ENCODE measurements at regions not wholly inside any gene's neighbourhood (a gene's known extent, or its start where the extent isn't known, plus 50 kb on each side); places are given as distances from the start of the nearest gene placed in this dataset.

- CTCF ChIA-PET, result no interaction called here
- DNase-seq (ENCODE audit: low spot score), result no peak
- POLR2A ChIA-PET (ENCODE audit: low non-redundant PET), result no interaction called here
- no peak overlapping the region for H3K4me3 ChIP-seq (ENCODE audit: low read depth, low read length, poor library complexity, severe bottlenecking)
- no TSS peak for BruUV-seq (replicated peaks)
- TF ChIP-seq EZH2 (IDR thresholded peaks at IDR 0.05; ENCODE audit: borderline replicate concordance, low read depth, low read length, poor library complexity, severe bottlenecking), result no peak
- TF ChIP-seq, protein P1, sequence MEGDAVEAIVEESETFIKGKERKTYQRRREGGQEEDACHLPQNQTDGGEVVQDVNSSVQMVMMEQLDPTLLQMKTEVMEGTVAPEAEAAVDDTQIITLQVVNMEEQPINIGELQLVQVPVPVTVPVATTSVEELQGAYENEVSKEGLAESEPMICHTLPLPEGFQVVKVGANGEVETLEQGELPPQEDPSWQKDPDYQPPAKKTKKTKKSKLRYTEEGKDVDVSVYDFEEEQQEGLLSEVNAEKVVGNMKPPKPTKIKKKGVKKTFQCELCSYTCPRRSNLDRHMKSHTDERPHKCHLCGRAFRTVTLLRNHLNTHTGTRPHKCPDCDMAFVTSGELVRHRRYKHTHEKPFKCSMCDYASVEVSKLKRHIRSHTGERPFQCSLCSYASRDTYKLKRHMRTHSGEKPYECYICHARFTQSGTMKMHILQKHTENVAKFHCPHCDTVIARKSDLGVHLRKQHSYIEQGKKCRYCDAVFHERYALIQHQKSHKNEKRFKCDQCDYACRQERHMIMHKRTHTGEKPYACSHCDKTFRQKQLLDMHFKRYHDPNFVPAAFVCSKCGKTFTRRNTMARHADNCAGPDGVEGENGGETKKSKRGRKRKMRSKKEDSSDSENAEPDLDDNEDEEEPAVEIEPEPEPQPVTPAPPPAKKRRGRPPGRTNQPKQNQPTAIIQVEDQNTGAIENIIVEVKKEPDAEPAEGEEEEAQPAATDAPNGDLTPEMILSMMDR (conservative IDR thresholded peaks at IDR 0.05; ENCODE audit: low read depth, low read length), result no peak
- no peaks in the 10 kb centered on the region for H3K36me3 ChIP-seq (ENCODE audit: insufficient read depth, low read length, poor library complexity, severe bottlenecking)
- no peak overlapping the region for H3K27ac ChIP-seq (ENCODE audit: low read depth, low read length, poor library complexity, severe bottlenecking)
- H3K4me1 ChIP-seq (ENCODE audit: insufficient read depth, low read length, poor library complexity, severe bottlenecking), result no peaks in the 10 kb centered on the region
- no peaks in the 10 kb centered on the region for H3K9me3 ChIP-seq (ENCODE audit: low read depth, low read length, poor library complexity, severe bottlenecking)
- H3K27me3 ChIP-seq (replicated peaks; ENCODE audit: insufficient read depth, low read depth, low read length, poor library complexity), result no peaks in the 10 kb centered on the region
- intact Hi-C loops (cut with micrococcal nuclease; ENCODE audit: unreplicated experiment), result no loop called here
Measured at GRCh38 chr15:29430831-29431230, 161.2 kb upstream of the NSMCE3 start.

DNA sequence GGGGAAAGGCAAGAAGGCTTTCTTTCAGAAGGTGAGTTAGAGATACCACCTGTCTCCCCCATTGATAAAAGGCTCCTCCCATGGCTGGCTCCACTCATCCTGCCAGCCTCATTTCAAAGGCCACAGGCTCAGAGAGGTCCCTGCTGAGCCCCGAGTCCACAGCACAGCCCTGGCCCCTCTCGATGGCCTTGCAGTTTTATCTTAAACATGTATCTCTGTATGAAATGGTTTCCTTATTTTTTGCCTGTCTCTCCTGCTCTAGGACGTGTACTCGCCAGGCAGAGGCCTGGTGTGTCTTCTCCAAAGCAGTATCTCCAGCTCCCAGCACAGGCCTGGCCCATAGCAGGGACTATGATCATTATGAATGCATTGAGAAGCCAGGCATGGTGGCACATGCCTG lies 160.5 kb upstream of the NSMCE3 start:
- Histone ChIP-seq H3K27me3 (replicated peaks; ENCODE audit: insufficient read depth, low read depth, low read length, poor library complexity) (no peaks in the 10 kb centered on the region), H3K4me3 (ENCODE audit: low read depth, low read length, poor library complexity, severe bottlenecking) (no peak overlapping the region), H3K36me3 (ENCODE audit: insufficient read depth, low read length, poor library complexity, severe bottlenecking) (no peaks in the 10 kb centered on the region), H3K27ac (ENCODE audit: low read depth, low read length, poor library complexity, severe bottlenecking) (no peak overlapping the region), H3K4me1 (ENCODE audit: insufficient read depth, low read length, poor library complexity, severe bottlenecking) (no peaks in the 10 kb centered on the region), H3K9me3 (ENCODE audit: low read depth, low read length, poor library complexity, severe bottlenecking) (no peaks in the 10 kb centered on the region)
- TF ChIP-seq, protein P1 (conservative IDR thresholded peaks at IDR 0.05; ENCODE audit: low read depth, low read length), result no peak
- TF ChIP-seq EZH2 (IDR thresholded peaks at IDR 0.05; ENCODE audit: borderline replicate concordance, low read depth, low read length, poor library complexity, severe bottlenecking), result no peak
- DNase-seq (ENCODE audit: low spot score), result no peak
- POLR2A ChIA-PET (ENCODE audit: low non-redundant PET), result no interaction called here
- CTCF ChIA-PET, result no interaction called here
- no TSS peak for BruUV-seq (replicated peaks)
- intact Hi-C loops (cut with micrococcal nuclease; ENCODE audit: unreplicated experiment), result no loop called here

- Histone ChIP-seq H3K9me3 (ENCODE audit: low read depth, low read length, poor library complexity, severe bottlenecking) (no peaks in the 10 kb centered on the region), H3K27me3 (replicated peaks; ENCODE audit: insufficient read depth, low read depth, low read length, poor library complexity) (no peaks in the 10 kb centered on the region), H3K4me3 (ENCODE audit: low read depth, low read length, poor library complexity, severe bottlenecking) (no peak overlapping the region), H3K4me1 (ENCODE audit: insufficient read depth, low read length, poor library complexity, severe bottlenecking) (no peaks in the 10 kb centered on the region), H3K36me3 (ENCODE audit: insufficient read depth, low read length, poor library complexity, severe bottlenecking) (no peaks in the 10 kb centered on the region), H3K27ac (ENCODE audit: low read depth, low read length, poor library complexity, severe bottlenecking) (no peak overlapping the region)
- ChIA-PET POLR2A (ENCODE audit: low non-redundant PET) (no interaction called here), CTCF (no interaction called here)
- no peak for TF ChIP-seq EZH2 (IDR thresholded peaks at IDR 0.05; ENCODE audit: borderline replicate concordance, low read depth, low read length, poor library complexity, severe bottlenecking)
- TF ChIP-seq, protein P1 (conservative IDR thresholded peaks at IDR 0.05; ENCODE audit: low read depth, low read length), result no peak
- DNase-seq (ENCODE audit: low spot score), result no peak
- intact Hi-C loops (cut with micrococcal nuclease; ENCODE audit: unreplicated experiment), result no loop called here
- BruUV-seq (replicated peaks), result no TSS peak
Measured at GRCh38 chr15:29429584-29429983, 160.0 kb upstream of the NSMCE3 start.

Data from A673 (cell line).